ENCODE measurements at regions not wholly inside any gene's neighbourhood (a gene's known extent, or its start where the extent isn't known, plus 50 kb on each side); places are given as distances from the start of the nearest gene placed in this dataset.

- no peak overlapping the region for H3K4me3 ChIP-seq (ENCODE audit: low read depth, low read length)
- no peak overlapping the region for H3K27ac ChIP-seq
- H3K36me3 ChIP-seq = no peaks in the 10 kb centered on the region
- no peaks in the 10 kb centered on the region for H3K9me3 ChIP-seq (ENCODE audit: severe bottlenecking)
- no peak for DNase-seq
- H3K27me3 ChIP-seq (ENCODE audit: insufficient read depth, low read depth, severe bottlenecking) = no peaks in the 10 kb centered on the region
- TF ChIP-seq CTCF (IDR thresholded peaks at IDR 0.05; ENCODE audit: low read depth, low read length) = no peak
Observed at GRCh38 chr5:72034770-72035169, 72.5 kb upstream of the MAP1B start.

DNA sequence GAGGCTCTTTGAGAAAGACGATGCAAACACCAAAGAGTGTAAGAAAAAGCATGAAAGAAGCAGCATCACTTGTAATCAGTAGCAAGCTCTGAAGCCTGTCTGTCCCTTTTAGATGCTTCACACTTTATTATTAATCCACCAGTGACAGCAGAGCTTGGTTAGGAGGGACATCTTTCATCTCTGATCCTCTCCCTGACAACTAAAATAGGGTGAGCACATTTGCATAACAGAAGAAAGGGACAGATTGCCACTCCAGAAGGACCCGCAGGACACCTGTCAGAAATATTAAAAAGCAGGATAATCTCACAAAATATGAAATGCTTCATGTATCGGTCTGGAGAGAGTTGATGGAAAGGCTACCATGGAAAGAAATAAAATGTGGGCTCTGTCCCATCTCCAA is 71.4 kb upstream of the MAP1B start:
- Histone ChIP-seq H3K27me3 (ENCODE audit: insufficient read depth, low read depth, severe bottlenecking) (no peaks in the 10 kb centered on the region), H3K27ac (no peak overlapping the region), H3K9me3 (ENCODE audit: severe bottlenecking) (no peaks in the 10 kb centered on the region), H3K4me3 (ENCODE audit: low read depth, low read length) (no peak overlapping the region), H3K36me3 (no peaks in the 10 kb centered on the region)
- no peak for TF ChIP-seq CTCF (IDR thresholded peaks at IDR 0.05; ENCODE audit: low read depth, low read length)
- DNase-seq = no peak

- H3K4me3 ChIP-seq (ENCODE audit: low read depth, low read length) = no peak overlapping the region
- H3K9me3 ChIP-seq (ENCODE audit: severe bottlenecking) = no peaks in the 10 kb centered on the region
- no peak overlapping the region for H3K27ac ChIP-seq
- no peak for TF ChIP-seq CTCF (IDR thresholded peaks at IDR 0.05; ENCODE audit: low read depth, low read length)
- no peaks in the 10 kb centered on the region for H3K36me3 ChIP-seq
- no peak for DNase-seq
- no peaks in the 10 kb centered on the region for H3K27me3 ChIP-seq (ENCODE audit: insufficient read depth, low read depth, severe bottlenecking)
Observed at GRCh38 chr5:72036951-72037350, 70.3 kb upstream of the MAP1B start.

GRCh38 chr5:72040513-72040912 is 66.8 kb upstream of the MAP1B start:
- no peaks in the 10 kb centered on the region for H3K36me3 ChIP-seq
- no peak for DNase-seq
- H3K4me3 ChIP-seq (ENCODE audit: low read depth, low read length) = no peak overlapping the region
- H3K9me3 ChIP-seq (ENCODE audit: severe bottlenecking) = no peaks in the 10 kb centered on the region
- no peak overlapping the region for H3K27ac ChIP-seq
- no peaks in the 10 kb centered on the region for H3K27me3 ChIP-seq (ENCODE audit: insufficient read depth, low read depth, severe bottlenecking)
- TF ChIP-seq CTCF (IDR thresholded peaks at IDR 0.05; ENCODE audit: low read depth, low read length) = no peak

DNA sequence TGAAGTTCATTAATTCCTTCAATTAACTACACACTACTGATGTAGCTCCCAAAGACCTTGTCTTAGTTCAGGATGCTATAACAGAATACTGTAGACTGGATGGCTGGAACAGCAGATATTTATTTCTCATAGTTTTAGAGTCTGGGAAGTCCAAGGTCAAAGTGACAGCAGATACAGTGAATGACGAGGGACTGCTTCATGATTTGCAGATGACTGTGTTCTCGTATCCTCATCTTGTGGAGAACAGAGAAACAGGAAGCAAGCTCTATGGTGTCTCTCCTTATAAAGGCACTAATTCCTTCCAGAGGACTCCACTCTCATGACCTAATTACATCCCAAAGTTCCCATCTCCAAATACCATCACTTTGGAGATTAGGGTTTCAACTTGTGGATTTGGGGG is 65.6 kb upstream of the MAP1B start:
- H3K9me3 ChIP-seq (ENCODE audit: severe bottlenecking) = no peaks in the 10 kb centered on the region
- H3K27me3 ChIP-seq (ENCODE audit: insufficient read depth, low read depth, severe bottlenecking) = no peaks in the 10 kb centered on the region
- no peak for TF ChIP-seq CTCF (IDR thresholded peaks at IDR 0.05; ENCODE audit: low read depth, low read length)
- no peak overlapping the region for H3K4me3 ChIP-seq (ENCODE audit: low read depth, low read length)
- no peak overlapping the region for H3K27ac ChIP-seq
- H3K36me3 ChIP-seq = no peaks in the 10 kb centered on the region
- no peak for DNase-seq

DNA sequence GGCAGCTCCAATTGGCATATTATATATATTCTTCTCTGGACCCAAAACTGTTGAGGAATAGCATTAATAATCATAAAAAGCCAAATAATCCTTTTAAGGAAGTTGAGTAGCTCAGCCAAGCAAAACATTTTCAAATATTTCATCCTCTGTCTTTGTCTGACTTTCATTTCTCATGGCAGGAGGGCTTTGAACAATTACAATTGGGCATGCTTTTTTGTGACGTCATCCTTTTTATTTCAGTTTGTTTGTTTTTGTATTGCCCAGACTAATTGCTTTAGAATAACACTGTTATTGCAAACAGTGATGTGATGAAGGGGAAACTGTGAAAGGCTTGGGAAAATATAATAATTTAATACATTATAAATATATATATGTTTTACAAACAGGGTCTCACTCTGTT is 65.2 kb upstream of the MAP1B start:
- Histone ChIP-seq H3K27me3 (ENCODE audit: insufficient read depth, low read depth, severe bottlenecking) (no peaks in the 10 kb centered on the region), H3K36me3 (no peaks in the 10 kb centered on the region), H3K4me3 (ENCODE audit: low read depth, low read length) (no peak overlapping the region), H3K27ac (no peak overlapping the region), H3K9me3 (ENCODE audit: severe bottlenecking) (no peaks in the 10 kb centered on the region)
- TF ChIP-seq CTCF (IDR thresholded peaks at IDR 0.05; ENCODE audit: low read depth, low read length) = no peak
- no peak for DNase-seq

Data from WERI-Rb-1 (cell line).